CD14-positive monocyte (primary cell): ENCODE measurements at regions not wholly inside any gene's neighbourhood (a gene's known extent, or its start where the extent isn't known, plus 50 kb on each side); places are given as distances from the start of the nearest gene placed in this dataset.

Source experiments
- DNase-seq, 3 donors: peaks; one replicate each; pipeline ENCODE4 v3.0.0-alpha.2; 2011 to 2022
- H2AFZ ChIP-seq: 2 replicates; pipeline ENCODE4 v1.6.0; 2012; ENCODE audit warnings: mild to moderate bottlenecking, low read depth, low read length, inconsistent platforms; ENCODE audit not compliant: insufficient read depth, poor library complexity, severe bottlenecking
- H3K27ac ChIP-seq, 2 donors: 1 replicate in 1 of 2; 2 replicates in 1 of 2; pipeline ENCODE4 v1.5.1; 2012 to 2013; ENCODE audit warnings: low read length in 2 of 2, control low read depth in 1 of 2, inconsistent platforms in 1 of 2, low read depth in 1 of 2, mild to moderate bottlenecking in 1 of 2
- H3K27me3 ChIP-seq, 2 donors: one replicate each; pipeline versions ENCODE4 v1.6.0 to v1.6.1; 2011 to 2013; ENCODE audit warnings: low read length in 2 of 2; ENCODE audit not compliant: control insufficient read depth in 2 of 2, insufficient read depth in 2 of 2
- H3K36me3 ChIP-seq, 2 donors: replicated peaks in 1 of 2; 1 replicate in 1 of 2; 2 replicates in 1 of 2; pipeline versions ENCODE4 v1.5.1 to v1.6.1; 2012 to 2013; ENCODE audit warnings: low read length in 2 of 2, control low read depth in 1 of 2, inconsistent platforms in 1 of 2, mild to moderate bottlenecking in 1 of 2; ENCODE audit not compliant: insufficient read depth in 2 of 2, control insufficient read depth in 1 of 2
- H3K4me1 ChIP-seq, 2 donors: 1 replicate in 1 of 2; 2 replicates in 1 of 2; pipeline versions ENCODE4 v1.5.1 to v1.6.1; 2012 to 2013; ENCODE audit warnings: low read length in 2 of 2, control low read depth in 1 of 2, inconsistent platforms in 1 of 2, mild to moderate bottlenecking in 1 of 2, moderate library complexity in 1 of 2; ENCODE audit not compliant: insufficient read depth in 2 of 2, control insufficient read depth in 1 of 2
- H3K4me2 ChIP-seq: replicated peaks from 2 replicates; pipeline ENCODE3; 2012; ENCODE audit warnings: low read length, moderate library complexity, mild to moderate bottlenecking; ENCODE audit not compliant: poor library complexity, severe bottlenecking; ENCODE audit errors: extremely low read depth
- H3K4me3 ChIP-seq, 3 experiments: fragments of 200-600 bp in 1 of 3; sonication (generic) in 1 of 3; replicated peaks in 1 of 3; 1 replicate in 2 of 3; 2 replicates in 1 of 3; pipeline ENCODE4 v1.5.1; 2011 to 2013; ENCODE audit warnings: low read length in 3 of 3, mild to moderate bottlenecking in 3 of 3, control low read depth in 2 of 3, low read depth in 2 of 3, inconsistent platforms in 1 of 3, moderate library complexity in 1 of 3
- H3K79me2 ChIP-seq: 2 replicates; pipeline ENCODE4 v1.6.0; 2012; ENCODE audit warnings: mild to moderate bottlenecking, control low read depth, inconsistent platforms, low read length, moderate library complexity; ENCODE audit not compliant: insufficient read depth
- H3K9ac ChIP-seq: 2 replicates; pipeline ENCODE4 v1.6.0; 2017; ENCODE audit warnings: low read length, mild to moderate bottlenecking; ENCODE audit not compliant: insufficient read depth, poor library complexity, severe bottlenecking
- H3K9me3 ChIP-seq, 2 donors: replicated peaks in 1 of 2; 1 replicate in 1 of 2; 2 replicates in 1 of 2; pipeline versions ENCODE4 v1.5.1 to v1.6.1; 2012 to 2013; ENCODE audit warnings: low read length in 2 of 2, control low read depth in 1 of 2; ENCODE audit not compliant: control insufficient read depth in 1 of 2, insufficient read depth in 1 of 2
- H4K20me1 ChIP-seq: 2 replicates; pipeline ENCODE4 v1.6.0; 2012; ENCODE audit warnings: mild to moderate bottlenecking, low read length, control low read depth, moderate library complexity; ENCODE audit not compliant: insufficient read depth
- H3K27ac Mint-ChIP-seq, 7 donors: one replicate each; pipeline ENCODE4 v1.8.0; 2020; ENCODE audit warnings: mild to moderate bottlenecking in 7 of 7, mixed read lengths in 7 of 7, moderate library complexity in 6 of 7, inconsistent platforms in 2 of 7
- H3K27me3 Mint-ChIP-seq, 3 donors: one replicate each; pipeline ENCODE4 v1.8.0; 2021 to 2022; ENCODE audit warnings: low read depth in 3 of 3, mild to moderate bottlenecking in 3 of 3, mixed read lengths in 3 of 3, moderate library complexity in 3 of 3, inconsistent platforms in 1 of 3
- H3K36me3 Mint-ChIP-seq, 2 donors: one replicate each; pipeline ENCODE4 v1.8.0; 2020; ENCODE audit warnings: mixed read lengths in 2 of 2, inconsistent platforms in 1 of 2, mild to moderate bottlenecking in 1 of 2
- H3K4me1 Mint-ChIP-seq: one replicate; pipeline ENCODE4 v1.8.0; 2020; ENCODE audit warnings: mild to moderate bottlenecking, mixed read lengths
- H3K4me3 Mint-ChIP-seq, 2 donors: one replicate each; pipeline ENCODE4 v1.8.0; 2020; ENCODE audit warnings: mild to moderate bottlenecking in 2 of 2, mixed read lengths in 2 of 2, moderate library complexity in 1 of 2
- H3K9me3 Mint-ChIP-seq, 7 donors: one replicate each; pipeline ENCODE4 v1.8.0; 2020 to 2022; ENCODE audit warnings: mixed read lengths in 7 of 7, mild to moderate bottlenecking in 6 of 7, moderate library complexity in 6 of 7, inconsistent platforms in 2 of 7
- CTCF ChIP-seq: fragments of 200-600 bp; IDR thresholded peaks from one replicate; pipeline ENCODE4 v1.8.0; 2022; ENCODE audit warnings: antibody characterized with exemption, mild to moderate bottlenecking
- intact Hi-C, 2 donors: fragments of 100-400 bp; cut with micrococcal nuclease; formaldehyde crosslinking; loops; one replicate each; pipeline versions ENCODE4 v1.15.0 to v1.15.1; 2023

- intact Hi-C loops: no loop called here
- TF ChIP-seq CTCF: no peak
- no peaks in the 10 kb centered on the region for H3K27me3 ChIP-seq
- H3K27ac ChIP-seq: no peak overlapping the region
- no peak overlapping the region for H3K4me3 ChIP-seq
- no peaks in the 10 kb centered on the region for H3K36me3 ChIP-seq
- no peaks in the 10 kb centered on the region for H3K79me2 ChIP-seq
- no peak overlapping the region for H3K4me2 ChIP-seq
- no peak overlapping the region for H2AFZ ChIP-seq
- Mint-ChIP-seq H3K36me3 (peaks cover 0 to 7% of the 10 kb centered on the region in 2 donors), H3K27ac (peak overlapping the region in 2 of 7 donors; percentile 40 to 48), H3K4me1 (no peaks in the 10 kb centered on the region), H3K4me3 (no peak overlapping the region), H3K9me3 (peaks cover 20 to 38% (median 25%) of the 10 kb centered on the region in 7 donors), H3K27me3 (peaks cover 0 to 3% (median 0%) of the 10 kb centered on the region in 3 donors)
- H3K9ac ChIP-seq: no peak overlapping the region
- H4K20me1 ChIP-seq: no peaks in the 10 kb centered on the region
- DNase-seq: peak; percentile 18 to 48 (median 31)
- H3K9me3 ChIP-seq: peaks cover 25 to 32% of the 10 kb centered on the region in 2 donors
- no peaks in the 10 kb centered on the region for H3K4me1 ChIP-seq
Observed at GRCh38 chr21:14846621-14847020, 218.2 kb downstream of the NRIP1 start.

GRCh38 chr21:14844001-14844400, 220.8 kb downstream of the NRIP1 start:
- Histone ChIP-seq H3K27ac (no peak overlapping the region), H3K9ac (no peak overlapping the region), H3K4me2 (no peak overlapping the region), H3K9me3 (peaks cover 30 to 34% of the 10 kb centered on the region in 2 donors), H2AFZ (no peak overlapping the region), H3K4me1 (no peaks in the 10 kb centered on the region), H3K79me2 (no peaks in the 10 kb centered on the region), H4K20me1 (no peaks in the 10 kb centered on the region), H3K36me3 (no peaks in the 10 kb centered on the region), H3K27me3 (no peaks in the 10 kb centered on the region), H3K4me3 (no peak overlapping the region)
- TF ChIP-seq CTCF: no peak
- no peak for DNase-seq
- Mint-ChIP-seq H3K4me1 (no peaks in the 10 kb centered on the region), H3K27ac (peak overlapping the region in 1 of 7 donors; percentile 31), H3K36me3 (peaks cover 0 to 8% of the 10 kb centered on the region in 2 donors), H3K4me3 (no peak overlapping the region), H3K9me3 (peaks cover 20 to 40% (median 29%) of the 10 kb centered on the region in 7 donors), H3K27me3 (peaks cover 0 to 3% (median 2%) of the 10 kb centered on the region in 3 donors)
- intact Hi-C loops: no loop called here
